PC-3 (cell line): ENCODE measurements at regions not wholly inside any gene's neighbourhood (a gene's known extent, or its start where the extent isn't known, plus 50 kb on each side); places are given as distances from the start of the nearest gene placed in this dataset.
A peak's percentile ranks its signal among the peaks of the same experiment; 100 is the strongest.

ENCODE experiments used
- ATAC-seq: fragments of 200-7000 bp; cut with Tn5 transposase; 2 replicates; pipeline ENCODE4 v1.9.1; 2020; ENCODE audit warnings: mild to moderate bottlenecking, moderate library complexity
- BruUV-seq: library from RNA; stranded (reverse); fragments of 400-500 nt; replicated peaks from 2 replicates; lab custom pipeline; 2021; lab: Mats Ljungman, UMichigan
- CTCF ChIA-PET: fragments of 300-600 bp; sonication (Branson Sonifier 250); formaldehyde crosslinking; loops from one replicate; lab custom pipeline; 2022; ENCODE audit warnings: antibody characterized with exemption; lab: Charles Lee
- POLR2A ChIA-PET: fragments of 300-600 bp; sonication (Branson Sonifier 250); formaldehyde crosslinking; loops from one replicate; lab custom pipeline; 2022; ENCODE audit warnings: antibody characterized with exemption; ENCODE audit not compliant: unreplicated experiment; lab: Charles Lee
- DNase-seq: peaks from one replicate; pipeline ENCODE4 v3.0.0-alpha.2; 2015
- H2AFZ ChIP-seq: fragments of 300-600 bp; sonication (generic); 2 replicates; pipeline ENCODE4 v1.6.0; 2016; ENCODE audit warnings: antibody characterized with exemption, low read length
- H3F3A ChIP-seq: fragments of 300-600 bp; sonication (generic); one replicate; pipeline ENCODE4 v1.6.0; 2017; ENCODE audit warnings: antibody characterized with exemption, low read length, control low read depth, mild to moderate bottlenecking; ENCODE audit not compliant: unreplicated experiment
- H3K27ac ChIP-seq: fragments of 300-600 bp; sonication (generic); 2 replicates; pipeline ENCODE4 v1.5.1; 2016; ENCODE audit warnings: mild to moderate bottlenecking, low read length
- H3K27me3 ChIP-seq: fragments of 300-600 bp; sonication (generic); 2 replicates; pipeline ENCODE4 v1.6.1; 2016; ENCODE audit warnings: low read length, mixed read lengths
- H3K36me3 ChIP-seq: fragments of 300-600 bp; sonication (generic); 2 replicates; pipeline ENCODE4 v1.6.1; 2016; ENCODE audit warnings: low read depth, mixed run types, low read length, mixed read lengths
- H3K4me1 ChIP-seq: fragments of 300-600 bp; sonication (generic); 2 replicates; pipeline ENCODE4 v1.5.1; 2016; ENCODE audit warnings: low read length; ENCODE audit not compliant: insufficient read depth
- H3K4me2 ChIP-seq: fragments of 300-600 bp; sonication (generic); 2 replicates; pipeline ENCODE4 v1.6.0; 2016; ENCODE audit warnings: low read length
- H3K4me3 ChIP-seq: fragments of 300-600 bp; sonication (generic); 2 replicates; pipeline ENCODE4 v1.5.1; 2016; ENCODE audit warnings: mild to moderate bottlenecking, low read length, mixed read lengths
- H3K79me2 ChIP-seq: fragments of 300-600 bp; sonication (generic); 2 replicates; pipeline ENCODE4 v1.6.1; 2017; ENCODE audit warnings: low read length, mixed read lengths
- H3K9ac ChIP-seq: fragments of 300-600 bp; sonication (generic); 2 replicates; pipeline ENCODE4 v1.6.0; 2016; ENCODE audit warnings: mild to moderate bottlenecking, low read length
- H3K9me2 ChIP-seq: fragments of 300-600 bp; sonication (generic); replicated peaks from 2 replicates; pipeline ENCODE4 v1.6.1; 2016; ENCODE audit warnings: mixed run types, low read length, mixed read lengths
- H3K9me3 ChIP-seq: fragments of 300-600 bp; sonication (generic); 2 replicates; pipeline ENCODE4 v1.6.1; 2016; ENCODE audit warnings: low read length, mixed read lengths
- H4K20me1 ChIP-seq: fragments of 300-600 bp; sonication (generic); 2 replicates; pipeline ENCODE4 v1.6.1; 2016; ENCODE audit warnings: low read length, mixed read lengths
- EZH2 ChIP-seq: fragments of 300-600 bp; sonication (generic); IDR thresholded peaks from one replicate; pipeline ENCODE4 v1.6.1; 2017; ENCODE audit warnings: antibody characterized with exemption, mild to moderate bottlenecking, low read length; ENCODE audit not compliant: unreplicated experiment
- EZH2phosphoT487 ChIP-seq: fragments of 300-600 bp; sonication (generic); IDR thresholded peaks from 2 replicates; pipeline ENCODE4 v1.6.1; 2018; ENCODE audit warnings: mild to moderate bottlenecking, antibody characterized with exemption, low read length, borderline replicate concordance
- intact Hi-C: fragments of 100-400 bp; cut with micrococcal nuclease; formaldehyde crosslinking; loops from 2 replicates; pipeline ENCODE4 v1.9.0; 2023
- TF ChIP-seq, protein P1 (sequence below): fragments of 300-600 bp; sonication (generic); conservative IDR thresholded peaks from 2 replicates; pipeline ENCODE4 v1.5.1; 2017; ENCODE audit warnings: antibody characterized with exemption, low read depth, mild to moderate bottlenecking, low read length

- no peak overlapping the region for H3K27ac ChIP-seq
- ATAC-seq (no peak), DNase-seq (no peak)
- POLR2A ChIA-PET = no interaction called here
- no peak overlapping the region for H2AFZ ChIP-seq
- H3F3A ChIP-seq = no peaks in the 10 kb centered on the region
- H3K4me2 ChIP-seq = no peak overlapping the region
- intact Hi-C loops = no loop called here
- TF ChIP-seq, protein P1, sequence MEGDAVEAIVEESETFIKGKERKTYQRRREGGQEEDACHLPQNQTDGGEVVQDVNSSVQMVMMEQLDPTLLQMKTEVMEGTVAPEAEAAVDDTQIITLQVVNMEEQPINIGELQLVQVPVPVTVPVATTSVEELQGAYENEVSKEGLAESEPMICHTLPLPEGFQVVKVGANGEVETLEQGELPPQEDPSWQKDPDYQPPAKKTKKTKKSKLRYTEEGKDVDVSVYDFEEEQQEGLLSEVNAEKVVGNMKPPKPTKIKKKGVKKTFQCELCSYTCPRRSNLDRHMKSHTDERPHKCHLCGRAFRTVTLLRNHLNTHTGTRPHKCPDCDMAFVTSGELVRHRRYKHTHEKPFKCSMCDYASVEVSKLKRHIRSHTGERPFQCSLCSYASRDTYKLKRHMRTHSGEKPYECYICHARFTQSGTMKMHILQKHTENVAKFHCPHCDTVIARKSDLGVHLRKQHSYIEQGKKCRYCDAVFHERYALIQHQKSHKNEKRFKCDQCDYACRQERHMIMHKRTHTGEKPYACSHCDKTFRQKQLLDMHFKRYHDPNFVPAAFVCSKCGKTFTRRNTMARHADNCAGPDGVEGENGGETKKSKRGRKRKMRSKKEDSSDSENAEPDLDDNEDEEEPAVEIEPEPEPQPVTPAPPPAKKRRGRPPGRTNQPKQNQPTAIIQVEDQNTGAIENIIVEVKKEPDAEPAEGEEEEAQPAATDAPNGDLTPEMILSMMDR = no peak
- no peaks in the 10 kb centered on the region for H3K36me3 ChIP-seq
- BruUV-seq = no TSS peak
- H4K20me1 ChIP-seq = no peaks in the 10 kb centered on the region
- H3K9me3 ChIP-seq = no peaks in the 10 kb centered on the region
- no peaks in the 10 kb centered on the region for H3K4me1 ChIP-seq
- H3K79me2 ChIP-seq = no peaks in the 10 kb centered on the region
- CTCF ChIA-PET = no interaction called here
- H3K9ac ChIP-seq = no peak overlapping the region
- H3K4me3 ChIP-seq = no peak overlapping the region
- H3K27me3 ChIP-seq = no peaks in the 10 kb centered on the region
- no peaks in the 10 kb centered on the region for H3K9me2 ChIP-seq
Measured at GRCh38 chr19:20431826-20432225, 133.8 kb downstream of the ZNF737 start.

- Histone ChIP-seq H3K9me3 (0 out of 2 replicates have a peak, but pooled peaks cover 4% of the 10 kb centered on the region), H4K20me1 (no peaks in the 10 kb centered on the region), H3F3A (no peaks in the 10 kb centered on the region), H2AFZ (peak overlapping the region; percentile 59; the same call in 1 of the 2 replicates), H3K27me3 (no peaks in the 10 kb centered on the region), H3K4me1 (no peaks in the 10 kb centered on the region), H3K4me2 (peak overlapping the region; percentile 34; the same call in 1 of the 2 replicates), H3K4me3 (peak overlapping the region; percentile 59), H3K36me3 (no peaks in the 10 kb centered on the region), H3K9ac (peak overlapping the region; percentile 29; the same call in 1 of the 2 replicates), H3K27ac (peak overlapping the region; percentile 18; the same call in 1 of the 2 replicates), H3K79me2 (no peaks in the 10 kb centered on the region), H3K9me2 (no peaks in the 10 kb centered on the region)
- no TSS peak for BruUV-seq
- ATAC-seq = no peak
- ChIA-PET POLR2A (no interaction called here), CTCF (no interaction called here)
- peak; percentile 2 for DNase-seq
- intact Hi-C loops = no loop called here
- TF ChIP-seq, protein P1 = no peak
- no peak for TF ChIP-seq EZH2phosphoT487
- no peak for TF ChIP-seq EZH2
Measured at GRCh38 chr19:20423381-20424197, 142.0 kb downstream of the ZNF737 start.
